Ovary (tissue), 3 donors: ENCODE measurements at regions not wholly inside any gene's neighbourhood (a gene's known extent, or its start where the extent isn't known, plus 50 kb on each side); places are given as distances from the start of the nearest gene placed in this dataset.

Experiments used
- CTCF ChIP-seq, 3 donors: fragments of 450-650 bp in 2 of 3; fragments of 200-600 bp in 1 of 3; IDR thresholded peaks; one replicate each; pipeline versions ENCODE4 v1.5.1 to v1.8.0; 2016 to 2022; ENCODE audit warnings: antibody characterized with exemption in 3 of 3, mild to moderate bottlenecking in 1 of 3
- POLR2A ChIP-seq: fragments of 450-650 bp; IDR thresholded peaks from one replicate; pipeline ENCODE4 v1.6.1; 2017; ENCODE audit warnings: antibody characterized with exemption, mild to moderate bottlenecking, moderate library complexity
- donor health status: DM: no; HTN: no; CAD: no.

- no peak for TF ChIP-seq CTCF (IDR thresholded peaks at IDR 0.05)
- TF ChIP-seq POLR2A: no peak
Observed at GRCh38 chr5:8391911-8392310, 523.0 kb downstream of the MTRR start.
